Activated B cell treated with CpG ODN at 0.5 μM for 24 hours (primary cell): ENCODE measurements at regions not wholly inside any gene's neighbourhood (a gene's known extent, or its start where the extent isn't known, plus 50 kb on each side); places are given as distances from the start of the nearest gene placed in this dataset.

Experiments
- ATAC-seq: fragments of 200-7000 bp; cut with Tn5 transposase; one replicate; pipeline ENCODE4 v1.10.0; 2021; ENCODE audit warnings: low read depth, mild to moderate bottlenecking, moderate library complexity
- CTCF ChIA-PET: fragments of 350-600 bp; sonication (Branson Sonifier 250); formaldehyde crosslinking; loops from one replicate; lab custom pipeline; 2021; ENCODE audit warnings: antibody characterized with exemption; lab: Charles Lee
- POLR2A ChIA-PET: fragments of 350-600 bp; sonication (Branson Sonifier 250); formaldehyde crosslinking; loops from one replicate; lab custom pipeline; 2021; ENCODE audit warnings: antibody characterized with exemption; lab: Charles Lee
- DNase-seq: peaks from one replicate; pipeline ENCODE4 v3.0.0; 2022
- H3K27ac Mint-ChIP-seq: one replicate; pipeline ENCODE4 v1.8.0; 2020; ENCODE audit warnings: mixed read lengths
- H3K27me3 Mint-ChIP-seq: one replicate; pipeline ENCODE4 v1.8.0; 2021; ENCODE audit warnings: mixed read lengths
- H3K36me3 Mint-ChIP-seq: one replicate; pipeline ENCODE4 v1.8.0; 2021; ENCODE audit warnings: low read depth, mixed read lengths
- H3K4me1 Mint-ChIP-seq: one replicate; pipeline ENCODE4 v1.8.0; 2021; ENCODE audit warnings: mixed read lengths
- H3K4me3 Mint-ChIP-seq: one replicate; pipeline ENCODE4 v1.8.0; 2020; ENCODE audit warnings: mild to moderate bottlenecking, mixed read lengths
- H3K9me3 Mint-ChIP-seq: one replicate; pipeline ENCODE4 v1.8.0; 2020; ENCODE audit warnings: mixed read lengths
- intact Hi-C: fragments of 100-400 bp; cut with micrococcal nuclease; formaldehyde crosslinking; loops from one replicate; pipeline ENCODE4 v1.15.1; 2024
- TF ChIP-seq, protein P1 (sequence below): fragments of 200-600 bp; IDR thresholded peaks from one replicate; pipeline ENCODE4 v1.8.0; 2022; ENCODE audit warnings: antibody characterized with exemption, mild to moderate bottlenecking

GRCh38 chr3:59429198-59429597, 379.4 kb upstream of the CFAP20DC start:
- Mint-ChIP-seq H3K4me3 (no peak overlapping the region), H3K9me3 (no peaks in the 10 kb centered on the region), H3K27ac (no peak overlapping the region), H3K27me3 (no peaks in the 10 kb centered on the region), H3K4me1 (peaks cover 12% of the 10 kb centered on the region), H3K36me3 (no peaks in the 10 kb centered on the region)
- TF ChIP-seq, protein P1, sequence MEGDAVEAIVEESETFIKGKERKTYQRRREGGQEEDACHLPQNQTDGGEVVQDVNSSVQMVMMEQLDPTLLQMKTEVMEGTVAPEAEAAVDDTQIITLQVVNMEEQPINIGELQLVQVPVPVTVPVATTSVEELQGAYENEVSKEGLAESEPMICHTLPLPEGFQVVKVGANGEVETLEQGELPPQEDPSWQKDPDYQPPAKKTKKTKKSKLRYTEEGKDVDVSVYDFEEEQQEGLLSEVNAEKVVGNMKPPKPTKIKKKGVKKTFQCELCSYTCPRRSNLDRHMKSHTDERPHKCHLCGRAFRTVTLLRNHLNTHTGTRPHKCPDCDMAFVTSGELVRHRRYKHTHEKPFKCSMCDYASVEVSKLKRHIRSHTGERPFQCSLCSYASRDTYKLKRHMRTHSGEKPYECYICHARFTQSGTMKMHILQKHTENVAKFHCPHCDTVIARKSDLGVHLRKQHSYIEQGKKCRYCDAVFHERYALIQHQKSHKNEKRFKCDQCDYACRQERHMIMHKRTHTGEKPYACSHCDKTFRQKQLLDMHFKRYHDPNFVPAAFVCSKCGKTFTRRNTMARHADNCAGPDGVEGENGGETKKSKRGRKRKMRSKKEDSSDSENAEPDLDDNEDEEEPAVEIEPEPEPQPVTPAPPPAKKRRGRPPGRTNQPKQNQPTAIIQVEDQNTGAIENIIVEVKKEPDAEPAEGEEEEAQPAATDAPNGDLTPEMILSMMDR: no peak
- DNase-seq (no peak), ATAC-seq (no peak)
- ChIA-PET CTCF (no interaction called here), POLR2A (interaction anchor here (0.8 kb wide), 1 partner anchor 17 kb away, joined by 3 read pairs; no protein-coding TSS in a partner anchor)
- intact Hi-C loops: no loop called here

GRCh38 chr3:59426821-59427565, 377.2 kb upstream of the CFAP20DC start:
- CTCF ChIA-PET: no interaction called here
- Mint-ChIP-seq H3K4me1 (peaks cover 15% of the 10 kb centered on the region), H3K27ac (no peak overlapping the region), H3K4me3 (no peak overlapping the region), H3K36me3 (no peaks in the 10 kb centered on the region), H3K9me3 (no peaks in the 10 kb centered on the region), H3K27me3 (no peaks in the 10 kb centered on the region)
- no peak for DNase-seq
- intact Hi-C loops: no loop called here
- POLR2A ChIA-PET: no interaction called here
- no peak for ATAC-seq
- TF ChIP-seq, protein P1: no peak

DNA sequence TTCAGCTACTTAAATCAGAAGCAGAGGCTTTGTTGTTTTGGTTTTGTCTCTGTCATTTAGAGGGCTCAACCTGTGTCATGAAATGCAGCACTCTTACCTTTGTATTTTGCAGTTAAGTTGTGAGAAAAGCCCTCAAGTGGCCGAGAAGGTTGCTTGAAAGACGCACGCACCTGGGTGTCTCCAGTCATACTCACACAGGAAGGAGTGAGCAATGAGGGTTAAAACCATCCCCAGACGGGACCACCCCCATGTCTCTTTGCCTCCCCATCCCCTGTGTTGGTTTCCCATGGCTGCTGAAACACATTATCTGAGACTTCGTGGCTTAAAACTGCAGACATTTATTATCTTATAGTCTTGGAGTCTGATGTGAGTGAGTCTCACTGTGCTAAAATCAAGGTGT, 376.1 kb upstream of the CFAP20DC start:
- TF ChIP-seq, protein P1: no peak
- H3K36me3 Mint-ChIP-seq: no peaks in the 10 kb centered on the region
- H3K9me3 Mint-ChIP-seq: no peaks in the 10 kb centered on the region
- H3K4me1 Mint-ChIP-seq: peaks cover 15% of the 10 kb centered on the region
- intact Hi-C loops: no loop called here
- ATAC-seq: peak; percentile 21
- H3K27me3 Mint-ChIP-seq: no peaks in the 10 kb centered on the region
- H3K4me3 Mint-ChIP-seq: no peak overlapping the region
- no peak for DNase-seq
- ChIA-PET CTCF (no interaction called here), POLR2A (no interaction called here)
- no peak overlapping the region for H3K27ac Mint-ChIP-seq

DNA sequence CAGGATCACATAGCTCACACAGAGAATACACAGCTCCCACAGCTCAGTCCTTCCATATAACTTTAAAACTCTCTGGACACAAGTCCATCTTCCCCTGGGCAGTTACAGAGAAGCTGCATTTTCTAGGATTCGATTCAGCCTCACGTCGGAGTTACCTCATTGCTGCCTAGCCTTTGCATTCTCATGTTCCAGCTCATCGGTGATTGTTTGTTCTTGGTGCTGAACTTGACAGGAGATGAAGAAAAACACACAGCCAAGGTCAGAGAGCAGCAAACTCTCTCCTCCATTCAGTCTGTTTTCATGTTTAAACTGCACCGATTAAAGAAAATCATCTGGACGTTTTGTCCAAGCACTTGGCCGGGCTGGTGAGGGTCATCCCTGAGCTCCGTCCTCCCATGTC, 375.5 kb upstream of the CFAP20DC start:
- POLR2A ChIA-PET: interaction anchor here (1.6 kb wide), 1 partner anchor 26 kb away, joined by 4 read pairs; no protein-coding TSS in a partner anchor
- H3K4me1 Mint-ChIP-seq: peaks cover 15% of the 10 kb centered on the region
- H3K9me3 Mint-ChIP-seq: no peaks in the 10 kb centered on the region
- TF ChIP-seq, protein P1: no peak
- CTCF ChIA-PET: no interaction called here
- intact Hi-C loops: no loop called here
- no peaks in the 10 kb centered on the region for H3K27me3 Mint-ChIP-seq
- ATAC-seq: no peak
- H3K27ac Mint-ChIP-seq: no peak overlapping the region
- no peaks in the 10 kb centered on the region for H3K36me3 Mint-ChIP-seq
- no peak for DNase-seq
- H3K4me3 Mint-ChIP-seq: no peak overlapping the region

- ATAC-seq: peak; percentile 50
- Mint-ChIP-seq H3K27me3 (no peaks in the 10 kb centered on the region), H3K27ac (no peak overlapping the region), H3K9me3 (no peaks in the 10 kb centered on the region), H3K4me1 (peaks cover 15% of the 10 kb centered on the region), H3K4me3 (no peak overlapping the region), H3K36me3 (no peaks in the 10 kb centered on the region)
- intact Hi-C loops: no loop called here
- ChIA-PET POLR2A (interaction anchor here (1.6 kb wide), 1 partner anchor 27 kb away, joined by 4 read pairs; no protein-coding TSS in a partner anchor), CTCF (no interaction called here)
- no peak for DNase-seq
- TF ChIP-seq, protein P1: no peak
Measured at GRCh38 chr3:59424268-59425010, 374.6 kb upstream of the CFAP20DC start.
